ENCODE measurements at regions not wholly inside any gene's neighbourhood (a gene's known extent, or its start where the extent isn't known, plus 50 kb on each side); places are given as distances from the start of the nearest gene placed in this dataset.

GRCh38 chr15:70279096-70279495, 181.4 kb upstream of the TLE3 start:
- no peak overlapping the region for H3K4me3 ChIP-seq (replicated peaks; ENCODE audit: insufficient read depth, low read length)
- no peak for DNase-seq (ENCODE audit: low read depth in 1 of 2, low spot score in 1 of 2)
- no peaks in the 10 kb centered on the region for H3K27me3 ChIP-seq (ENCODE audit: insufficient read depth, poor library complexity, severe bottlenecking)
- TF ChIP-seq, protein P1, sequence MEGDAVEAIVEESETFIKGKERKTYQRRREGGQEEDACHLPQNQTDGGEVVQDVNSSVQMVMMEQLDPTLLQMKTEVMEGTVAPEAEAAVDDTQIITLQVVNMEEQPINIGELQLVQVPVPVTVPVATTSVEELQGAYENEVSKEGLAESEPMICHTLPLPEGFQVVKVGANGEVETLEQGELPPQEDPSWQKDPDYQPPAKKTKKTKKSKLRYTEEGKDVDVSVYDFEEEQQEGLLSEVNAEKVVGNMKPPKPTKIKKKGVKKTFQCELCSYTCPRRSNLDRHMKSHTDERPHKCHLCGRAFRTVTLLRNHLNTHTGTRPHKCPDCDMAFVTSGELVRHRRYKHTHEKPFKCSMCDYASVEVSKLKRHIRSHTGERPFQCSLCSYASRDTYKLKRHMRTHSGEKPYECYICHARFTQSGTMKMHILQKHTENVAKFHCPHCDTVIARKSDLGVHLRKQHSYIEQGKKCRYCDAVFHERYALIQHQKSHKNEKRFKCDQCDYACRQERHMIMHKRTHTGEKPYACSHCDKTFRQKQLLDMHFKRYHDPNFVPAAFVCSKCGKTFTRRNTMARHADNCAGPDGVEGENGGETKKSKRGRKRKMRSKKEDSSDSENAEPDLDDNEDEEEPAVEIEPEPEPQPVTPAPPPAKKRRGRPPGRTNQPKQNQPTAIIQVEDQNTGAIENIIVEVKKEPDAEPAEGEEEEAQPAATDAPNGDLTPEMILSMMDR (IDR thresholded peaks at IDR 0.05; ENCODE audit: insufficient read depth, low read length): no peak
- TF ChIP-seq, protein P2, sequence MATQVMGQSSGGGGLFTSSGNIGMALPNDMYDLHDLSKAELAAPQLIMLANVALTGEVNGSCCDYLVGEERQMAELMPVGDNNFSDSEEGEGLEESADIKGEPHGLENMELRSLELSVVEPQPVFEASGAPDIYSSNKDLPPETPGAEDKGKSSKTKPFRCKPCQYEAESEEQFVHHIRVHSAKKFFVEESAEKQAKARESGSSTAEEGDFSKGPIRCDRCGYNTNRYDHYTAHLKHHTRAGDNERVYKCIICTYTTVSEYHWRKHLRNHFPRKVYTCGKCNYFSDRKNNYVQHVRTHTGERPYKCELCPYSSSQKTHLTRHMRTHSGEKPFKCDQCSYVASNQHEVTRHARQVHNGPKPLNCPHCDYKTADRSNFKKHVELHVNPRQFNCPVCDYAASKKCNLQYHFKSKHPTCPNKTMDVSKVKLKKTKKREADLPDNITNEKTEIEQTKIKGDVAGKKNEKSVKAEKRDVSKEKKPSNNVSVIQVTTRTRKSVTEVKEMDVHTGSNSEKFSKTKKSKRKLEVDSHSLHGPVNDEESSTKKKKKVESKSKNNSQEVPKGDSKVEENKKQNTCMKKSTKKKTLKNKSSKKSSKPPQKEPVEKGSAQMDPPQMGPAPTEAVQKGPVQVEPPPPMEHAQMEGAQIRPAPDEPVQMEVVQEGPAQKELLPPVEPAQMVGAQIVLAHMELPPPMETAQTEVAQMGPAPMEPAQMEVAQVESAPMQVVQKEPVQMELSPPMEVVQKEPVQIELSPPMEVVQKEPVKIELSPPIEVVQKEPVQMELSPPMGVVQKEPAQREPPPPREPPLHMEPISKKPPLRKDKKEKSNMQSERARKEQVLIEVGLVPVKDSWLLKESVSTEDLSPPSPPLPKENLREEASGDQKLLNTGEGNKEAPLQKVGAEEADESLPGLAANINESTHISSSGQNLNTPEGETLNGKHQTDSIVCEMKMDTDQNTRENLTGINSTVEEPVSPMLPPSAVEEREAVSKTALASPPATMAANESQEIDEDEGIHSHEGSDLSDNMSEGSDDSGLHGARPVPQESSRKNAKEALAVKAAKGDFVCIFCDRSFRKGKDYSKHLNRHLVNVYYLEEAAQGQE (IDR thresholded peaks at IDR 0.05; ENCODE audit: insufficient replicate concordance, low read depth): no peak
- no peak for TF ChIP-seq POLR2AphosphoS5 (IDR thresholded peaks at IDR 0.05; ENCODE audit: low read depth)
- TF ChIP-seq SPI1 (IDR thresholded peaks at IDR 0.05; ENCODE audit: borderline replicate concordance, low read depth): no peak
- TF ChIP-seq GABPA (IDR thresholded peaks at IDR 0.05; ENCODE audit: low read depth): no peak
- no peak overlapping the region for H3K27ac ChIP-seq (replicated peaks)

DNA sequence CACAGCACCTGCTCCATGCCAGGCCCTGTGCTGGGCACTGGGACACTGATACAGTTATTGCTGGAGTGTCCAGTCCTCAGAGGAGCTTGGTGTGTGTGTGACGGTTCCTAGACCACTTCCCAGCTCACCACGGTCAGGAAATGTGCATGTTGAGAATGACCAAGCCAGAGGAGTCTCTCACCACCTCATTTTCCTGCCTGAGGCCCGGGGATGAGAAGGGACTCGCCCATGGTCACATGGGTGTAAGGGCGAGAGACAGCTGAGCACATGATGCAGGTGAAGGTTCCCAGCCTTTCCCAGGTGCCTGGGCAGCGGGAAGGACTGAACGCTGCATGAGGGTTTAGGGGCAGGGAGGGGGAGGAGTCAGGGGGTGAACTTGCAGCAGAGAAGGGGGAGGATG, 180.9 kb upstream of the TLE3 start:
- Histone ChIP-seq H3K4me3 (replicated peaks; ENCODE audit: insufficient read depth, low read length) (no peak overlapping the region), H3K27ac (replicated peaks) (no peak overlapping the region), H3K27me3 (ENCODE audit: insufficient read depth, poor library complexity, severe bottlenecking) (no peaks in the 10 kb centered on the region)
- no peak for DNase-seq (ENCODE audit: low read depth in 1 of 2, low spot score in 1 of 2)
- TF ChIP-seq GABPA (IDR thresholded peaks at IDR 0.05; ENCODE audit: low read depth) (no peak), POLR2AphosphoS5 (IDR thresholded peaks at IDR 0.05; ENCODE audit: low read depth) (no peak), SPI1 (IDR thresholded peaks at IDR 0.05; ENCODE audit: borderline replicate concordance, low read depth) (no peak)
- TF ChIP-seq, protein P1 (IDR thresholded peaks at IDR 0.05; ENCODE audit: insufficient read depth, low read length): no peak
- TF ChIP-seq, protein P2 (IDR thresholded peaks at IDR 0.05; ENCODE audit: insufficient replicate concordance, low read depth): no peak

DNA sequence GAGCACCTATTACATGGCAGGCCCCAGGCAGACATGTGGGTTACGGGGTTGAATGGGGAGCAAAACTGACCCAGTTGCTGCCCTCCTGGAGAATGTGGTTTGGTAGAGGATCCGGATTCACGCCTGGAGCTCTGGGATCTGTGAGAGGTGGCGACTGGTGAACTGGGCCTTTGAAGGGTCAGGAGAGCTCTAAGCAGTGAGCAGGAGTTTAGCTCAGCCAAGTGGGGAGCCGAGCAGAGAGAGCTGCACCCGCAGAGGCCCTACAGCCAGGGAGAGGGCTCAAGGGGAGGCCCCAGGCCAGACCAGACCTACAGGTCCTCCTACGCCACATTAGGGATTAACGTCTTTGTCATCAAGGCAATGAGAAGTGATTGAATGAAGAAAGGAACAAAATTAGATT, 179.8 kb upstream of the TLE3 start:
- H3K27me3 ChIP-seq (ENCODE audit: insufficient read depth, poor library complexity, severe bottlenecking): no peaks in the 10 kb centered on the region
- H3K4me3 ChIP-seq (replicated peaks; ENCODE audit: insufficient read depth, low read length): no peak overlapping the region
- no peak overlapping the region for H3K27ac ChIP-seq (replicated peaks)
- no peak for DNase-seq (ENCODE audit: low read depth in 1 of 2, low spot score in 1 of 2)
- TF ChIP-seq POLR2AphosphoS5 (IDR thresholded peaks at IDR 0.05; ENCODE audit: low read depth) (no peak), GABPA (IDR thresholded peaks at IDR 0.05; ENCODE audit: low read depth) (no peak), SPI1 (IDR thresholded peaks at IDR 0.05; ENCODE audit: borderline replicate concordance, low read depth) (no peak)
- TF ChIP-seq, protein P2 (IDR thresholded peaks at IDR 0.05; ENCODE audit: insufficient replicate concordance, low read depth): no peak
- TF ChIP-seq, protein P1 (IDR thresholded peaks at IDR 0.05; ENCODE audit: insufficient read depth, low read length): no peak
